NT2/D1 (cell line): ENCODE measurements at regions not wholly inside any gene's neighbourhood (a gene's known extent, or its start where the extent isn't known, plus 50 kb on each side); places are given as distances from the start of the nearest gene placed in this dataset.
"Not testable (repeated sequence)": the region's sequence is repeated elsewhere in the genome, so short reads cannot be mapped to it uniquely, and the experiment has no call there.

Experiments
- DNase-seq: peaks from one replicate; pipeline ENCODE4 v3.0.0-alpha.2; 2011; ENCODE audit warnings: low read depth, low spot score
- H3K27me3 ChIP-seq: 2 replicates; pipeline ENCODE4 v1.6.0; 2011; ENCODE audit warnings: mild to moderate bottlenecking; ENCODE audit not compliant: insufficient read length, insufficient read depth
- H3K36me3 ChIP-seq: 2 replicates; pipeline ENCODE4 v1.6.1; 2011; ENCODE audit warnings: mild to moderate bottlenecking, low read length, mixed read lengths; ENCODE audit not compliant: insufficient read depth, insufficient read length
- H3K4me1 ChIP-seq: 2 replicates; pipeline ENCODE4 v1.5.1; 2011; ENCODE audit not compliant: insufficient read depth, insufficient read length
- H3K4me3 ChIP-seq: 2 replicates; pipeline ENCODE4 v1.5.1; 2011; ENCODE audit warnings: low read depth; ENCODE audit not compliant: insufficient read length
- H3K9ac ChIP-seq: 2 replicates; pipeline ENCODE4 v1.6.0; 2011; ENCODE audit warnings: low read depth; ENCODE audit not compliant: insufficient read length
- H3K9me3 ChIP-seq: 2 replicates; pipeline ENCODE4 v1.5.1; 2011; ENCODE audit warnings: mild to moderate bottlenecking, low read length; ENCODE audit not compliant: insufficient read depth
- SUZ12 ChIP-seq: IDR thresholded peaks from 2 replicates; pipeline ENCODE4 v1.6.1; 2011; ENCODE audit not compliant: insufficient read length, insufficient read depth; ENCODE audit errors: extremely low read depth
- YY1 ChIP-seq: IDR thresholded peaks from 2 replicates; pipeline ENCODE4 v1.6.1; 2011; ENCODE audit not compliant: insufficient read length, insufficient read depth
- ZNF274 ChIP-seq: IDR thresholded peaks from 2 replicates; pipeline ENCODE4 v1.6.1; 2011; ENCODE audit warnings: mild to moderate bottlenecking, low read depth, low read length

- H3K4me1 ChIP-seq, result no peaks in the 10 kb centered on the region
- peaks cover 26% of the 10 kb centered on the region for H3K9me3 ChIP-seq
- no peak for DNase-seq
- no peaks in the 10 kb centered on the region for H3K27me3 ChIP-seq
- H3K4me3 ChIP-seq, result no peak overlapping the region
- TF ChIP-seq SUZ12, result no peak
- TF ChIP-seq YY1, result no peak
- TF ChIP-seq ZNF274, result no peak
- H3K36me3 ChIP-seq, result no peaks in the 10 kb centered on the region
- no peak overlapping the region for H3K9ac ChIP-seq
Observed at GRCh38 chr7:106448992-106449859, 164.4 kb upstream of the NAMPT start.

GRCh38 chr7:106448346-106448991 lies 163.7 kb upstream of the NAMPT start:
- H3K36me3 ChIP-seq, result no peaks in the 10 kb centered on the region
- H3K4me3 ChIP-seq, result no peak overlapping the region
- H3K27me3 ChIP-seq, result no peaks in the 10 kb centered on the region
- peaks cover 21% of the 10 kb centered on the region for H3K9me3 ChIP-seq
- TF ChIP-seq YY1, result no peak
- no peak for TF ChIP-seq ZNF274
- TF ChIP-seq SUZ12, result no peak
- H3K9ac ChIP-seq, result no peak overlapping the region
- DNase-seq, result no peak
- no peaks in the 10 kb centered on the region for H3K4me1 ChIP-seq

GRCh38 chr7:106447318-106447847 lies 162.6 kb upstream of the NAMPT start:
- Histone ChIP-seq H3K4me1 (no peaks in the 10 kb centered on the region), H3K36me3 (no peaks in the 10 kb centered on the region), H3K9ac (no peak overlapping the region), H3K9me3 (peaks cover 11% of the 10 kb centered on the region), H3K4me3 (no peak overlapping the region), H3K27me3 (no peaks in the 10 kb centered on the region)
- no peak for DNase-seq
- TF ChIP-seq YY1 (no peak), ZNF274 (no peak), SUZ12 (no peak)

- H3K9ac ChIP-seq, H3K4me1 ChIP-seq, DNase-seq, H3K27me3 ChIP-seq, H3K9me3 ChIP-seq, H3K36me3 ChIP-seq, H3K4me3 ChIP-seq: not testable (repeated sequence)
Observed at GRCh38 chr7:106445366-106445765, 160.6 kb upstream of the NAMPT start.

GRCh38 chr7:106444068-106444655 lies 159.4 kb upstream of the NAMPT start:
- no peaks in the 10 kb centered on the region for H3K27me3 ChIP-seq
- H3K36me3 ChIP-seq, result no peaks in the 10 kb centered on the region
- no peak overlapping the region for H3K4me3 ChIP-seq
- TF ChIP-seq YY1 (no peak), ZNF274 (no peak), SUZ12 (no peak)
- no peaks in the 10 kb centered on the region for H3K9me3 ChIP-seq
- H3K9ac ChIP-seq, result no peak overlapping the region
- no peak for DNase-seq
- H3K4me1 ChIP-seq, result no peaks in the 10 kb centered on the region

GRCh38 chr7:106443156-106443555 lies 158.4 kb upstream of the NAMPT start:
- no peak overlapping the region for H3K9ac ChIP-seq
- H3K9me3 ChIP-seq, result no peaks in the 10 kb centered on the region
- H3K36me3 ChIP-seq, result no peaks in the 10 kb centered on the region
- DNase-seq, result no peak
- no peaks in the 10 kb centered on the region for H3K27me3 ChIP-seq
- TF ChIP-seq YY1 (no peak), ZNF274 (no peak), SUZ12 (no peak)
- no peaks in the 10 kb centered on the region for H3K4me1 ChIP-seq
- no peak overlapping the region for H3K4me3 ChIP-seq

GRCh38 chr7:106442476-106442875 lies 157.7 kb upstream of the NAMPT start:
- no peaks in the 10 kb centered on the region for H3K9me3 ChIP-seq
- TF ChIP-seq SUZ12 (no peak), YY1 (no peak), ZNF274 (no peak)
- no peak overlapping the region for H3K4me3 ChIP-seq
- no peak overlapping the region for H3K9ac ChIP-seq
- no peaks in the 10 kb centered on the region for H3K4me1 ChIP-seq
- no peaks in the 10 kb centered on the region for H3K36me3 ChIP-seq
- no peaks in the 10 kb centered on the region for H3K27me3 ChIP-seq
- DNase-seq, result no peak

GRCh38 chr7:106441343-106441742 lies 156.6 kb upstream of the NAMPT start:
- not testable (repeated sequence) for H3K27me3 ChIP-seq, H3K9me3 ChIP-seq, H3K9ac ChIP-seq, H3K4me1 ChIP-seq, H3K36me3 ChIP-seq, DNase-seq, H3K4me3 ChIP-seq

GRCh38 chr7:106436933-106437332 lies 152.2 kb upstream of the NAMPT start:
- H3K9ac ChIP-seq, H3K27me3 ChIP-seq, H3K9me3 ChIP-seq, H3K36me3 ChIP-seq, H3K4me3 ChIP-seq, DNase-seq, H3K4me1 ChIP-seq: not testable (repeated sequence)
